ENCODE measurements at regions not wholly inside any gene's neighbourhood (a gene's known extent, or its start where the extent isn't known, plus 50 kb on each side); places are given as distances from the start of the nearest gene placed in this dataset.

DNA sequence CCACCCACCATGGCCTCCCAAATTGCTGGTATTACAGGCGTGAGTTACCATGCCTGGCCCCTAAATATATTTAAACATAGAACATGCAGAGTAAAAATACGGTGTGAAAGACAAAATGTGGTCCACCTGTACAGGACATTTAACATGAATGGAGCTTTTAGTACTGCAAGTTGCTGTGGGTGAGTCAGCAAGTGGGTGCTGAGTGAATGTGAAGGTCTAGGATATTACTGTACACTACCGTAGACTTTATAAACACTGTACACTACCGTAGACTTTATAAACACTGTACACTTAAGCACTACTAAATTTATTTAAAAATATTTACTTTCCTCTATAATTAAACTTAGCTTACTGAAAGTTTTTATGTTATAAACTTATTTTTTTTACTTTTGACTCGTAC, 317.8 kb downstream of the PRDM9 start:
- no peak for DNase-seq
- 79 to 81% methylated on average over 5 of the region's 5 CpGs for WGBS, 2 donors
- Histone ChIP-seq H3K9ac (ENCODE audit: insufficient read depth in 1 of 2, low read length in 2 of 2) (no peak overlapping the region), H3K27me3 (ENCODE audit: control insufficient read depth in 3 of 3, insufficient read depth in 3 of 3, low read length in 2 of 3) (no peaks in the 10 kb centered on the region), H3K27ac (ENCODE audit: low read depth in 1 of 2, low read length in 1 of 2) (no peak overlapping the region), H3K4me1 (ENCODE audit: control insufficient read depth in 5 of 5, insufficient read depth in 5 of 5, low read length in 5 of 5) (no peaks in the 10 kb centered on the region), H3K4me3 (no peak overlapping the region), H3K9me3 (ENCODE audit: control insufficient read depth in 4 of 4, insufficient read depth in 3 of 4, low read length in 3 of 4) (no peaks in the 10 kb centered on the region), H3K36me3 (ENCODE audit: control insufficient read depth in 4 of 4, insufficient read depth in 4 of 4, low read length in 4 of 4) (no peaks in the 10 kb centered on the region)
- TF ChIP-seq, protein P1, sequence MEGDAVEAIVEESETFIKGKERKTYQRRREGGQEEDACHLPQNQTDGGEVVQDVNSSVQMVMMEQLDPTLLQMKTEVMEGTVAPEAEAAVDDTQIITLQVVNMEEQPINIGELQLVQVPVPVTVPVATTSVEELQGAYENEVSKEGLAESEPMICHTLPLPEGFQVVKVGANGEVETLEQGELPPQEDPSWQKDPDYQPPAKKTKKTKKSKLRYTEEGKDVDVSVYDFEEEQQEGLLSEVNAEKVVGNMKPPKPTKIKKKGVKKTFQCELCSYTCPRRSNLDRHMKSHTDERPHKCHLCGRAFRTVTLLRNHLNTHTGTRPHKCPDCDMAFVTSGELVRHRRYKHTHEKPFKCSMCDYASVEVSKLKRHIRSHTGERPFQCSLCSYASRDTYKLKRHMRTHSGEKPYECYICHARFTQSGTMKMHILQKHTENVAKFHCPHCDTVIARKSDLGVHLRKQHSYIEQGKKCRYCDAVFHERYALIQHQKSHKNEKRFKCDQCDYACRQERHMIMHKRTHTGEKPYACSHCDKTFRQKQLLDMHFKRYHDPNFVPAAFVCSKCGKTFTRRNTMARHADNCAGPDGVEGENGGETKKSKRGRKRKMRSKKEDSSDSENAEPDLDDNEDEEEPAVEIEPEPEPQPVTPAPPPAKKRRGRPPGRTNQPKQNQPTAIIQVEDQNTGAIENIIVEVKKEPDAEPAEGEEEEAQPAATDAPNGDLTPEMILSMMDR (IDR thresholded peaks at IDR 0.05; ENCODE audit: control extremely low read depth, extremely low read depth): no peak
- no peak for ATAC-seq (ENCODE audit: insufficient read depth, low FRiP score)

DNA sequence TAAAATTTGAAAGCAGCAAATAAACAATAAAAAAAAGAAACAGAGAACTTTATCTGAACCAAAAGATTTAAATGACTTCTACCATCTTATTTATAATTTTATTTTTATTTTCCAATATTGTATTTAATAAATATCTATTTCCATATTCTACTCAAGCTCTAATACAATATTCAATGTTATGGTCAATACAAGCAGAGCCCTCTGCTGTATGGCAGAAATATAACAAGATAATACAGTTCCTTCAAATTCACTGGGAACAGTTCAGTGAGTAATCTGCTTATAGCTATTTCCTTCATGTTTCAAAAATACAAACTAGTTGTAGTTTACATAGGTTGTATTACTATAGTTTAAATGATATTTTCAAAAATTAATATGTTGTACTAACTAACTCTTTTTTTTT, 332.7 kb downstream of the PRDM9 start:
- H3K27me3 ChIP-seq (ENCODE audit: control insufficient read depth in 3 of 3, insufficient read depth in 3 of 3, low read length in 2 of 3): no peaks in the 10 kb centered on the region
- no peak overlapping the region for H3K27ac ChIP-seq (ENCODE audit: low read depth in 1 of 2, low read length in 1 of 2)
- DNase-seq (peak in 2 of 3 donors; percentile 5 to 11), ATAC-seq (ENCODE audit: insufficient read depth, low FRiP score) (no peak)
- no peaks in the 10 kb centered on the region for H3K9me3 ChIP-seq (ENCODE audit: control insufficient read depth in 4 of 4, insufficient read depth in 3 of 4, low read length in 3 of 4)
- no peaks in the 10 kb centered on the region for H3K4me1 ChIP-seq (ENCODE audit: control insufficient read depth in 5 of 5, insufficient read depth in 5 of 5, low read length in 5 of 5)
- TF ChIP-seq, protein P1 (IDR thresholded peaks at IDR 0.05; ENCODE audit: control extremely low read depth, extremely low read depth): no peak
- no peak overlapping the region for H3K4me3 ChIP-seq
- H3K36me3 ChIP-seq (ENCODE audit: control insufficient read depth in 4 of 4, insufficient read depth in 4 of 4, low read length in 4 of 4): no peaks in the 10 kb centered on the region
- no peak overlapping the region for H3K9ac ChIP-seq (ENCODE audit: insufficient read depth in 1 of 2, low read length in 2 of 2)

DNA sequence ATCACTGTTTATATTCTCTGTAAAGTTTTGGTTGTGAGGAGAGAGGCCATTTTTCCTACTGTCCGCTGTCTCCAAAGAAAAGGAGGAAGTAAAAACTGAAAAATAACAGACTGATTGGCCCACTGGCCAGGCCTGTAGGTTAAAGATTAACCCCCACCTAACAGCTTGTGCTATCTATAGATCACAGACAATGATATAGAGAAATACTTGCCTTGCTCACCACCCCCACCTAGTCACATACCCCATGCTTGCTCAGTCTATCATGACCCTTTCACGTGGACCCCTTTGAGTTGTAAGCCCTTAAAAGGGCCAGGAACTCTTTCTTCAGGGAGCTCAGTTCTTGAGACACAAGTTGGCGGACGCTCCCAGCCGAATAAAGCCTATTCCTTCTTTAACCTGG, 357.4 kb downstream of the PRDM9 start:
- Histone ChIP-seq H3K4me1 (ENCODE audit: control insufficient read depth in 5 of 5, insufficient read depth in 5 of 5, low read length in 5 of 5) (no peaks in the 10 kb centered on the region), H3K27ac (ENCODE audit: low read depth in 1 of 2, low read length in 1 of 2) (no peak overlapping the region), H3K9ac (ENCODE audit: insufficient read depth in 1 of 2, low read length in 2 of 2) (no peak overlapping the region), H3K4me3 (no peak overlapping the region), H3K9me3 (ENCODE audit: control insufficient read depth in 4 of 4, insufficient read depth in 3 of 4, low read length in 3 of 4) (no peaks in the 10 kb centered on the region), H3K36me3 (ENCODE audit: control insufficient read depth in 4 of 4, insufficient read depth in 4 of 4, low read length in 4 of 4) (no peaks in the 10 kb centered on the region), H3K27me3 (ENCODE audit: control insufficient read depth in 3 of 3, insufficient read depth in 3 of 3, low read length in 2 of 3) (no peaks in the 10 kb centered on the region)
- DNase-seq: no peak
- no peak for ATAC-seq (ENCODE audit: insufficient read depth, low FRiP score)
- TF ChIP-seq, protein P1 (IDR thresholded peaks at IDR 0.05; ENCODE audit: control extremely low read depth, extremely low read depth): no peak
- 76 to 80% methylated on average over 5 of the region's 5 CpGs for WGBS, 2 donors

DNA sequence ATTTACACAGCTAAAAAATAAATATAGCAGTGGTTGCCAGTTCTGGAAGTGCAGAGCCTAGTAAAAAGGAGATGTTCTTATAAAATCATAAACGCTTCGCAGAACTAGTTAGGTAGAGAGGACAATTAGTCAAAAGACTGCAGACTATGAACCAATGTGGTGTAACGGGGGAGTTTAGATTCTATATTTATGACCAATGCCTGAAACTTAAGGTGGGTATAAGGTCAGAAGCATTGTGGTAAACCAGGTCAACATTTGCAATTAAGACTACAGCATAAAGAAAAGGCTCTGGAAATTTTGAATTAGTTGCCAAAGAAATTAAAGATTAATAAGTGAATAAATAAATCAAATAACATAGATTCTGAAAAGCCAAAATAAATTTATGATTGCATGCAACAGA, 370.4 kb downstream of the PRDM9 start:
- Histone ChIP-seq H3K4me3 (no peak overlapping the region), H3K4me1 (ENCODE audit: control insufficient read depth in 5 of 5, insufficient read depth in 5 of 5, low read length in 5 of 5) (no peaks in the 10 kb centered on the region), H3K9me3 (ENCODE audit: control insufficient read depth in 4 of 4, insufficient read depth in 3 of 4, low read length in 3 of 4) (no peaks in the 10 kb centered on the region), H3K9ac (ENCODE audit: insufficient read depth in 1 of 2, low read length in 2 of 2) (no peak overlapping the region), H3K27ac (ENCODE audit: low read depth in 1 of 2, low read length in 1 of 2) (no peak overlapping the region), H3K27me3 (ENCODE audit: control insufficient read depth in 3 of 3, insufficient read depth in 3 of 3, low read length in 2 of 3) (no peaks in the 10 kb centered on the region), H3K36me3 (ENCODE audit: control insufficient read depth in 4 of 4, insufficient read depth in 4 of 4, low read length in 4 of 4) (no peaks in the 10 kb centered on the region)
- DNase-seq: no peak
- ATAC-seq (ENCODE audit: insufficient read depth, low FRiP score): no peak
- TF ChIP-seq, protein P1 (IDR thresholded peaks at IDR 0.05; ENCODE audit: control extremely low read depth, extremely low read depth): no peak
- WGBS, 2 donors: 95 to 96% methylated on average over 3 of the region's 3 CpGs
